ENCODE measurements at regions not wholly inside any gene's neighbourhood (a gene's known extent, or its start where the extent isn't known, plus 50 kb on each side); places are given as distances from the start of the nearest gene placed in this dataset.

- TF ChIP-seq, protein P1, sequence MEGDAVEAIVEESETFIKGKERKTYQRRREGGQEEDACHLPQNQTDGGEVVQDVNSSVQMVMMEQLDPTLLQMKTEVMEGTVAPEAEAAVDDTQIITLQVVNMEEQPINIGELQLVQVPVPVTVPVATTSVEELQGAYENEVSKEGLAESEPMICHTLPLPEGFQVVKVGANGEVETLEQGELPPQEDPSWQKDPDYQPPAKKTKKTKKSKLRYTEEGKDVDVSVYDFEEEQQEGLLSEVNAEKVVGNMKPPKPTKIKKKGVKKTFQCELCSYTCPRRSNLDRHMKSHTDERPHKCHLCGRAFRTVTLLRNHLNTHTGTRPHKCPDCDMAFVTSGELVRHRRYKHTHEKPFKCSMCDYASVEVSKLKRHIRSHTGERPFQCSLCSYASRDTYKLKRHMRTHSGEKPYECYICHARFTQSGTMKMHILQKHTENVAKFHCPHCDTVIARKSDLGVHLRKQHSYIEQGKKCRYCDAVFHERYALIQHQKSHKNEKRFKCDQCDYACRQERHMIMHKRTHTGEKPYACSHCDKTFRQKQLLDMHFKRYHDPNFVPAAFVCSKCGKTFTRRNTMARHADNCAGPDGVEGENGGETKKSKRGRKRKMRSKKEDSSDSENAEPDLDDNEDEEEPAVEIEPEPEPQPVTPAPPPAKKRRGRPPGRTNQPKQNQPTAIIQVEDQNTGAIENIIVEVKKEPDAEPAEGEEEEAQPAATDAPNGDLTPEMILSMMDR (conservative IDR thresholded peaks at IDR 0.05), result no peak
- TF ChIP-seq EZH2 (IDR thresholded peaks at IDR 0.05; ENCODE audit: low read depth), result no peak
Measured at GRCh38 chr10:37035853-37036252, 89.5 kb upstream of the ANKRD30A start.
